Type B pancreatic cell (in vitro differentiated cells): ENCODE measurements at regions not wholly inside any gene's neighbourhood (a gene's known extent, or its start where the extent isn't known, plus 50 kb on each side); places are given as distances from the start of the nearest gene placed in this dataset.

Source experiments
- DNase-seq: peaks from one replicate; pipeline ENCODE4 v3.0.0; 2021; ENCODE audit warnings: mixed read lengths; ENCODE audit not compliant: unreplicated experiment; ENCODE audit errors: extremely low spot score
- H3K27ac Mint-ChIP-seq: 2 replicates; pipeline ENCODE4 v1.8.0; 2021; ENCODE audit warnings: mild to moderate bottlenecking, mixed read lengths
- H3K27me3 Mint-ChIP-seq: 2 replicates; pipeline ENCODE4 v1.8.0; 2021; ENCODE audit warnings: mixed read lengths
- H3K36me3 Mint-ChIP-seq: 2 replicates; pipeline ENCODE4 v1.8.0; 2021; ENCODE audit warnings: mixed read lengths
- H3K4me1 Mint-ChIP-seq: one replicate; pipeline ENCODE4 v1.8.0; 2021; ENCODE audit warnings: mixed read lengths; ENCODE audit not compliant: unreplicated experiment
- H3K4me3 Mint-ChIP-seq: 2 replicates; pipeline ENCODE4 v1.8.0; 2021; ENCODE audit warnings: mild to moderate bottlenecking, mixed read lengths
- H3K9me3 Mint-ChIP-seq: 2 replicates; pipeline ENCODE4 v1.8.0; 2021; ENCODE audit warnings: mixed read lengths
- TF ChIP-seq, protein P1 (sequence below): fragments of 200-600 bp; sonication (generic); conservative IDR thresholded peaks from 2 replicates; pipeline ENCODE4 v1.5.0; 2021; ENCODE audit warnings: antibody characterized with exemption, mild to moderate bottlenecking

DNA sequence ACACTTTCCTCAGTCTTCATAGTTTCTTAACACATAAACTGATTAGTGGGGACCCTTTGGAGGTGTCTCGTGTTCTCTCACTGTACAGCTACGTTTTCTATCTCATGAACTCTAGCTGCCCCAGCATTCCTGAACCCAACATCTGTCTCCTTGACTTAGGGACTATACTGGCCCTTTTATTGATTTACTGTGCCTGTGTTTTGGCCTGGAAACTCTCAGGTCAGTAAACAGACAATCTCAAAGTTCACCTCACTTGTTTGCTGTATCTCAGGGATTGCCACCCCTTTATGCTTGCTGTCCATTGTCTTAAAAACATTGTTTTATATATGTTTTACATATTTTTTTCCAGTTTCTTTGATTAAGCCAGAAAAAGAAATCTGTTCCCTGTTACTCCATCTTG lies 222.8 kb downstream of the FAM170A start:
- Mint-ChIP-seq H3K27ac (no peak overlapping the region), H3K4me3 (no peak overlapping the region), H3K4me1 (no peaks in the 10 kb centered on the region), H3K9me3 (no peaks in the 10 kb centered on the region), H3K36me3 (no peaks in the 10 kb centered on the region), H3K27me3 (no peaks in the 10 kb centered on the region)
- no peak for DNase-seq
- TF ChIP-seq, protein P1, sequence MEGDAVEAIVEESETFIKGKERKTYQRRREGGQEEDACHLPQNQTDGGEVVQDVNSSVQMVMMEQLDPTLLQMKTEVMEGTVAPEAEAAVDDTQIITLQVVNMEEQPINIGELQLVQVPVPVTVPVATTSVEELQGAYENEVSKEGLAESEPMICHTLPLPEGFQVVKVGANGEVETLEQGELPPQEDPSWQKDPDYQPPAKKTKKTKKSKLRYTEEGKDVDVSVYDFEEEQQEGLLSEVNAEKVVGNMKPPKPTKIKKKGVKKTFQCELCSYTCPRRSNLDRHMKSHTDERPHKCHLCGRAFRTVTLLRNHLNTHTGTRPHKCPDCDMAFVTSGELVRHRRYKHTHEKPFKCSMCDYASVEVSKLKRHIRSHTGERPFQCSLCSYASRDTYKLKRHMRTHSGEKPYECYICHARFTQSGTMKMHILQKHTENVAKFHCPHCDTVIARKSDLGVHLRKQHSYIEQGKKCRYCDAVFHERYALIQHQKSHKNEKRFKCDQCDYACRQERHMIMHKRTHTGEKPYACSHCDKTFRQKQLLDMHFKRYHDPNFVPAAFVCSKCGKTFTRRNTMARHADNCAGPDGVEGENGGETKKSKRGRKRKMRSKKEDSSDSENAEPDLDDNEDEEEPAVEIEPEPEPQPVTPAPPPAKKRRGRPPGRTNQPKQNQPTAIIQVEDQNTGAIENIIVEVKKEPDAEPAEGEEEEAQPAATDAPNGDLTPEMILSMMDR = no peak

DNA sequence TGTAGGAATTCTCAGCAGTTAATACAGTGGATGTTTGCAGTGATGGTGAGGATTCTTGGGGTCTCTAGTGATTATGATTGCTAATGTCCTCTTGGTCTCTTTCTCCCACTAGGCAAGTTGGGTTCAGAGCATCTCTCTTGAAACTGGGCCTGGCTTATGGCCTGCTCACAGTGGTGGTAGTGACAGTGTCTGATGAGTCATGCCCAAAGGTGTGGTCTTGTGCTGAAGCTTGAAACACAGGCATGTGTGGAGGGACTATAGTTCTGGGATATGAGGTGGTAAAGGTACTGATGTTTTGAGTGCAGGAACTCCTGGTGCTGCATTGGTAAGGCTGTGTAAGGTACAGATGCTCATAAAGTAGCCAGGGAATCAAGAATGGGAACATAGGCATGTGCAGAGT lies 231.1 kb downstream of the FAM170A start:
- Mint-ChIP-seq H3K36me3 (no peaks in the 10 kb centered on the region), H3K27ac (no peak overlapping the region), H3K27me3 (no peaks in the 10 kb centered on the region), H3K4me3 (no peak overlapping the region), H3K9me3 (no peaks in the 10 kb centered on the region), H3K4me1 (no peaks in the 10 kb centered on the region)
- no peak for DNase-seq
- TF ChIP-seq, protein P1 = no peak

DNA sequence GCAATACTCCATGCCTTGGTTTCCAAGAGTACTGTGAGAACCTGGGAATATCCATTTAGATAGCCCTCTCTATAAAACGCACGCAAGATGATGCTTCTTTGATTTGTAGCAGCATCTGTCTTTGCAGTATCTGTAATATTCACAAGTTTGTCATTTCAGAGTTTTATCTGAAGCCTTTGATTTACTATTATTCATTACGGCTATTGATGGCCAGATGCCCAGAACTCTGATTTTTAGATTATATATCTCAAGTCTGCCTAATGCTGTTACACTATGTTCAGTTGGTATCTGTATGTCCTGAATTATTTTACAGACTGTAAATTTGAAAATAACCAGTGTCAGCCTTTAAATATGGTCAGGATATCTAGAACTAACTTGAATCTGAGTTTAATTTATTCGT lies 233.3 kb downstream of the FAM170A start:
- no peak for DNase-seq
- H3K27ac Mint-ChIP-seq = no peak overlapping the region
- TF ChIP-seq, protein P1 = no peak
- no peaks in the 10 kb centered on the region for H3K27me3 Mint-ChIP-seq
- H3K36me3 Mint-ChIP-seq = no peaks in the 10 kb centered on the region
- no peaks in the 10 kb centered on the region for H3K4me1 Mint-ChIP-seq
- H3K4me3 Mint-ChIP-seq = no peak overlapping the region
- no peaks in the 10 kb centered on the region for H3K9me3 Mint-ChIP-seq

DNA sequence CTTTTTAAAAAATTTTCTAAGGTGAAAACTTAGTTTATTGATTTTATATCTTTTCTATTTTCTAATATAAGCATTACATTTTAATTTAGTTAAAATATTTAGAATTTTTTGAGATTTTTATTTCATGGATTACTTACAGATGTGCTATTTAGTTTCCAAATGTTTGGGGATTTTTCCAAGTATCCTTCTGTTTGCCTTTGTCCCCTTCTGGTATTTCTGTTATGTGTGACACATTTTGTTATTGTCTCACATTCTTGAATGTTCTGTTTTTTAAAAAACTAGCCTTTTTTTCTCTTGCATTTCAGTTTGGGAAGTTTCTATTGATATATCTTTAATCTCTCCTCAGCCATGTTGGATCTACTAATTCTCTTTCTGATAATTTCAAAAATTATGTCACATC lies 234.9 kb downstream of the FAM170A start:
- Mint-ChIP-seq H3K4me3 (no peak overlapping the region), H3K27me3 (no peaks in the 10 kb centered on the region), H3K9me3 (no peaks in the 10 kb centered on the region), H3K27ac (no peak overlapping the region), H3K36me3 (no peaks in the 10 kb centered on the region), H3K4me1 (no peaks in the 10 kb centered on the region)
- DNase-seq = no peak
- TF ChIP-seq, protein P1 = no peak

DNA sequence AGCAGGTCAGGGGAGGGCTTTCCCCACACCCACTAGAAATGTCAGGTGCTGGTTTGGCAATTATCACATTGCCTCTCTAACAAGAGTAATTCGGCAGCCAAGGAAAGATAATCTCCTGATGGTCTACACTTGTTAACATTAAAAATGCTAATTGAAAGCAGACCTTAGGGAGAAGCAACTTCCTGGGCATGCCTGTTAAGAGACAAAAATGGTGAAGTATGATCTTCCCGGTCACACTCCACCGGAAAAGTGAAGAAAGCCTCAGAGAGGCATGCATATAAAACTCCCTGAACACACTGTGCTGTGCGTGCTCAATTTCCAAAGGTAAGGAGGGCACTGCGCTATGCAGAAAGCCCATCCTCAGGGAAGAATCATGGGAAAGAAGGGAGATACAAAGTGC lies 244.3 kb downstream of the FAM170A start:
- Mint-ChIP-seq H3K4me1 (peaks cover 2% of the 10 kb centered on the region), H3K36me3 (no peaks in the 10 kb centered on the region), H3K4me3 (no peak overlapping the region), H3K9me3 (no peaks in the 10 kb centered on the region), H3K27ac (no peak overlapping the region), H3K27me3 (no peaks in the 10 kb centered on the region)
- TF ChIP-seq, protein P1 = no peak
- DNase-seq = no peak

DNA sequence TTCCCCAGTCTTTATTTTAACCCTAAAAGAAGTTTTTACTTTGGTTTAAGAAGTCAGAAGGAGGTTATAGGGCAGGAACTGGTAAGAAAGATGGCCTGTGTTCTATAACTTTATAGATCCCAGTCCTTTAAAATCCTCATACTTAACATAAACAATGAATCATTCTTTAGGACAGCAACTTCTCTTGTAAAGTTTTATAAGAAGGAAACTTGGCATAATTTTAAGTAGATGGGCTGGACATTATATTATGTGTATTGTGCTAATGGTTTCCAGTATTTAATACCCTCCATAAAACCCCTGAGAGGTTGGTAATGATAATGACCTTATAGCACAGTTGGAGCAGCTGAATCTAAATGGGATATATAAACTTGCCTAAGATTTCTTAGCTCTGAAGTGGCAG lies 247.2 kb downstream of the FAM170A start:
- no peak overlapping the region for H3K4me3 Mint-ChIP-seq
- no peaks in the 10 kb centered on the region for H3K36me3 Mint-ChIP-seq
- no peaks in the 10 kb centered on the region for H3K9me3 Mint-ChIP-seq
- no peaks in the 10 kb centered on the region for H3K27me3 Mint-ChIP-seq
- H3K4me1 Mint-ChIP-seq = peaks cover 6% of the 10 kb centered on the region
- no peak overlapping the region for H3K27ac Mint-ChIP-seq
- TF ChIP-seq, protein P1 = no peak
- no peak for DNase-seq
